Naive thymus-derived CD4-positive, alpha-beta T cell (primary cell): ENCODE measurements at regions not wholly inside any gene's neighbourhood (a gene's known extent, or its start where the extent isn't known, plus 50 kb on each side); places are given as distances from the start of the nearest gene placed in this dataset.
"Not testable (repeated sequence)": the region's sequence is repeated elsewhere in the genome, so short reads cannot be mapped to it uniquely, and the experiment has no call there.

Source experiments
- ATAC-seq: fragments of 150-1000 bp; cut with Tn5 transposase; 2 replicates; pipeline ENCODE4 v1.10.0; 2021; ENCODE audit warnings: mild to moderate bottlenecking, moderate library complexity
- CTCF ChIA-PET: fragments of 350-600 bp; sonication (Branson Sonifier 250); formaldehyde crosslinking; loops from one replicate; lab custom pipeline; 2021; ENCODE audit warnings: antibody characterized with exemption; lab: Charles Lee
- POLR2A ChIA-PET: fragments of 350-600 bp; sonication (Branson Sonifier 250); formaldehyde crosslinking; loops from one replicate; lab custom pipeline; 2021; ENCODE audit warnings: antibody characterized with exemption, inconsistent platforms; lab: Charles Lee
- DNase-seq, 9 donors: peaks; one replicate each; pipeline versions ENCODE4 v3.0.0 to v3.0.0-alpha.2; 2020 to 2022; ENCODE audit warnings: mixed read lengths in 1 of 9
- H3K27ac ChIP-seq: one replicate; pipeline ENCODE4 v1.7.0; 2013; ENCODE audit warnings: mild to moderate bottlenecking, low read depth, low read length, moderate library complexity
- H3K27me3 ChIP-seq, 2 donors: one replicate each; pipeline ENCODE4 v1.7.0; 2013; ENCODE audit warnings: low read length in 2 of 2, mild to moderate bottlenecking in 2 of 2, moderate library complexity in 2 of 2; ENCODE audit not compliant: control insufficient read depth in 2 of 2, insufficient read depth in 2 of 2
- H3K36me3 ChIP-seq, 3 experiments: 1 replicate in 2 of 3; 2 replicates in 1 of 3; pipeline ENCODE4 v1.7.0; 2013; ENCODE audit warnings: low read length in 3 of 3, mild to moderate bottlenecking in 3 of 3, moderate library complexity in 1 of 3; ENCODE audit not compliant: insufficient read depth in 3 of 3, control insufficient read depth in 2 of 3
- H3K4me1 ChIP-seq, 2 donors: one replicate each; pipeline ENCODE4 v1.7.0; 2013; ENCODE audit warnings: low read length in 2 of 2, mild to moderate bottlenecking in 2 of 2, moderate library complexity in 1 of 2; ENCODE audit not compliant: control insufficient read depth in 2 of 2, insufficient read depth in 2 of 2
- H3K4me3 ChIP-seq: 2 replicates; pipeline ENCODE4 v1.7.0; 2013; ENCODE audit warnings: mild to moderate bottlenecking, low read length
- H3K9me3 ChIP-seq, 3 experiments: 1 replicate in 2 of 3; 2 replicates in 1 of 3; pipeline ENCODE4 v1.7.0; 2013; ENCODE audit warnings: low read length in 3 of 3; ENCODE audit not compliant: control insufficient read depth in 2 of 3
- H3K27ac Mint-ChIP-seq, 9 donors: one replicate each; pipeline ENCODE4 v1.8.0; 2020 to 2022; ENCODE audit warnings: mixed read lengths in 9 of 9, mild to moderate bottlenecking in 8 of 9, moderate library complexity in 5 of 9, inconsistent platforms in 2 of 9
- H3K27me3 Mint-ChIP-seq, 5 donors: one replicate each; pipeline ENCODE4 v1.8.0; 2021 to 2022; ENCODE audit warnings: mixed read lengths in 5 of 5, mild to moderate bottlenecking in 1 of 5
- H3K36me3 Mint-ChIP-seq, 5 donors: one replicate each; pipeline ENCODE4 v1.8.0; 2020 to 2022; ENCODE audit warnings: mixed read lengths in 5 of 5, mild to moderate bottlenecking in 3 of 5, inconsistent platforms in 1 of 5
- H3K4me1 Mint-ChIP-seq, 7 donors: one replicate each; pipeline ENCODE4 v1.8.0; 2020 to 2022; ENCODE audit warnings: mixed read lengths in 7 of 7, mild to moderate bottlenecking in 3 of 7, inconsistent platforms in 1 of 7
- H3K4me3 Mint-ChIP-seq, 10 donors: one replicate each; pipeline ENCODE4 v1.8.0; 2020 to 2022; ENCODE audit warnings: mild to moderate bottlenecking in 10 of 10, mixed read lengths in 10 of 10, moderate library complexity in 6 of 10, inconsistent platforms in 2 of 10
- H3K9me3 Mint-ChIP-seq, 11 donors: one replicate each; pipeline ENCODE4 v1.8.0; 2020 to 2022; ENCODE audit warnings: mixed read lengths in 11 of 11, mild to moderate bottlenecking in 4 of 11, inconsistent platforms in 1 of 11, moderate library complexity in 1 of 11
- intact Hi-C, 2 donors: fragments of 100-400 bp; cut with micrococcal nuclease; formaldehyde crosslinking; loops; one replicate each; pipeline ENCODE4 v1.15.1; 2023

- POLR2A ChIA-PET, result interaction anchor here (0.6 kb wide), 1 partner anchor 117 kb away, joined by 3 read pairs; no protein-coding TSS in a partner anchor
- intact Hi-C loops, result loop anchor here in 1 of 2 donors (10.0 kb wide), 1 partner anchor 115 kb away; no protein-coding TSS in a partner anchor
- DNase-seq, result peak in 2 of 9 donors; percentile 31 to 40
Observed at GRCh38 chr14:106419376-106419965, 893.1 kb downstream of the TMEM121 start.

GRCh38 chr14:106421431-106422033 lies 895.1 kb downstream of the TMEM121 start:
- H3K27ac ChIP-seq, H3K4me3 ChIP-seq, H3K9me3 ChIP-seq, H3K36me3 ChIP-seq, H3K4me3 Mint-ChIP-seq, H3K9me3 Mint-ChIP-seq, H3K4me1 ChIP-seq, POLR2A ChIA-PET, H3K27me3 ChIP-seq, H3K36me3 Mint-ChIP-seq, intact Hi-C loops: not testable (repeated sequence)
- DNase-seq (peak; percentile 58 to 81 (median 70)), ATAC-seq (peak; percentile 88)
- peak overlapping the region in 1 of 9 donors; percentile 45 for H3K27ac Mint-ChIP-seq
- CTCF ChIA-PET, result interaction anchor here (0.6 to 2.3 kb wide), 12 partner anchors 8 to 162 kb away, joined by 3 to 12 read pairs (median 3); no protein-coding TSS in a partner anchor
- H3K27me3 Mint-ChIP-seq, result peaks cover 4 to 59% (median 25%) of the 10 kb centered on the region in 5 donors
- H3K4me1 Mint-ChIP-seq, result peaks cover 0 to 13% (median 11%) of the 10 kb centered on the region in 7 donors

More at GRCh38 chr14:106419376-106419965, 893.1 kb downstream of the TMEM121 start:
- ATAC-seq, result no peak
- no peak overlapping the region for H3K4me3 ChIP-seq
- Mint-ChIP-seq H3K9me3 (peaks cover 0 to 2% (median 0%) of the 10 kb centered on the region in 11 donors), H3K36me3 (no peaks in the 10 kb centered on the region), H3K27me3 (peaks cover 4 to 56% (median 25%) of the 10 kb centered on the region in 5 donors), H3K4me1 (peaks cover 0 to 13% (median 11%) of the 10 kb centered on the region in 7 donors), H3K4me3 (no peak overlapping the region), H3K27ac (peak overlapping the region in 3 of 9 donors; percentile 6 to 81 (median 65))
- H3K9me3 ChIP-seq, result no peaks in the 10 kb centered on the region
- no peaks in the 10 kb centered on the region for H3K36me3 ChIP-seq
- no peaks in the 10 kb centered on the region for H3K27me3 ChIP-seq
- no peaks in the 10 kb centered on the region for H3K4me1 ChIP-seq
- no peak overlapping the region for H3K27ac ChIP-seq
- CTCF ChIA-PET, result interaction anchor here (0.7 to 2.3 kb wide), 6 partner anchors 8 to 162 kb away, joined by 3 to 12 read pairs (median 3); no protein-coding TSS in a partner anchor

- H3K4me3 Mint-ChIP-seq, result no peak overlapping the region
- intact Hi-C loops, result no loop called here
- ChIA-PET POLR2A (no interaction called here), CTCF (interaction anchor here (0.6 to 2.3 kb wide), 6 partner anchors 9 to 162 kb away, joined by 3 to 12 read pairs (median 3); no protein-coding TSS in a partner anchor)
- peaks cover 0 to 13% (median 11%) of the 10 kb centered on the region in 7 donors for H3K4me1 Mint-ChIP-seq
- no peaks in the 10 kb centered on the region for H3K4me1 ChIP-seq
- H3K36me3 ChIP-seq, result no peaks in the 10 kb centered on the region
- no peak overlapping the region for H3K27ac Mint-ChIP-seq
- H3K36me3 Mint-ChIP-seq, result no peaks in the 10 kb centered on the region
- H3K9me3 ChIP-seq, result no peaks in the 10 kb centered on the region
- no peak overlapping the region for H3K4me3 ChIP-seq
- H3K9me3 Mint-ChIP-seq, result peaks cover 0 to under 1% (median 0%) of the 10 kb centered on the region in 11 donors
- peaks cover 4 to 62% (median 28%) of the 10 kb centered on the region in 5 donors for H3K27me3 Mint-ChIP-seq
- no peak overlapping the region for H3K27ac ChIP-seq
- DNase-seq (no peak), ATAC-seq (no peak)
- no peaks in the 10 kb centered on the region for H3K27me3 ChIP-seq
Observed at GRCh38 chr14:106422066-106422465, 895.7 kb downstream of the TMEM121 start.

- H3K27ac ChIP-seq, H3K36me3 ChIP-seq, H3K9me3 Mint-ChIP-seq, H3K4me1 Mint-ChIP-seq, H3K36me3 Mint-ChIP-seq, H3K9me3 ChIP-seq, H3K27me3 ChIP-seq, H3K4me3 ChIP-seq, H3K4me1 ChIP-seq, H3K27ac Mint-ChIP-seq, ATAC-seq, H3K4me3 Mint-ChIP-seq, intact Hi-C loops, DNase-seq, POLR2A ChIA-PET: not testable (repeated sequence)
- H3K27me3 Mint-ChIP-seq, result peaks cover 4 to 47% (median 26%) of the 10 kb centered on the region in 5 donors
- CTCF ChIA-PET, result interaction anchor here (0.8 kb wide), 1 partner anchor 111 kb away, joined by 3 read pairs; no protein-coding TSS in a partner anchor
Observed at GRCh38 chr14:106425150-106425549, 898.8 kb downstream of the TMEM121 start.

- Mint-ChIP-seq H3K27me3 (peaks cover 6 to 62% (median 17%) of the 10 kb centered on the region in 5 donors), H3K4me1 (peaks cover 0 to 12% (median 8%) of the 10 kb centered on the region in 7 donors), H3K27ac (no peak overlapping the region), H3K4me3 (peak overlapping the region in 1 of 10 donors; percentile 3), H3K36me3 (no peaks in the 10 kb centered on the region), H3K9me3 (peaks cover 0 to 3% (median 0%) of the 10 kb centered on the region in 11 donors)
- Histone ChIP-seq H3K4me3 (no peak overlapping the region), H3K36me3 (no peaks in the 10 kb centered on the region), H3K27ac (no peak overlapping the region), H3K9me3 (no peaks in the 10 kb centered on the region), H3K4me1 (no peaks in the 10 kb centered on the region), H3K27me3 (no peaks in the 10 kb centered on the region)
- CTCF ChIA-PET, result interaction anchor here (0.6 to 1.6 kb wide), 10 partner anchors 15 to 122 kb away, joined by 3 to 6 read pairs (median 4); no protein-coding TSS in a partner anchor
- DNase-seq (peak in 8 of 9 donors; percentile 24 to 64 (median 50)), ATAC-seq (no peak)
- intact Hi-C loops, result no loop called here
- POLR2A ChIA-PET, result no interaction called here
Observed at GRCh38 chr14:106436310-106436905, 910.0 kb downstream of the TMEM121 start.

GRCh38 chr14:106442857-106443256 lies 916.5 kb downstream of the TMEM121 start:
- Mint-ChIP-seq H3K4me1 (peaks cover 0 to 7% (median 0%) of the 10 kb centered on the region in 7 donors), H3K9me3 (peaks cover 0 to 3% (median 0%) of the 10 kb centered on the region in 11 donors), H3K27ac (no peak overlapping the region), H3K27me3 (peaks cover 6 to 53% (median 22%) of the 10 kb centered on the region in 5 donors), H3K4me3 (peak overlapping the region in 3 of 10 donors; percentile 7 to 33 (median 8)), H3K36me3 (no peaks in the 10 kb centered on the region)
- no peaks in the 10 kb centered on the region for H3K36me3 ChIP-seq
- DNase-seq (peak in 8 of 9 donors; percentile 16 to 59 (median 40)), ATAC-seq (peak; percentile 84)
- H3K27me3 ChIP-seq, result no peaks in the 10 kb centered on the region
- H3K9me3 ChIP-seq, result no peaks in the 10 kb centered on the region
- H3K4me1 ChIP-seq, result no peaks in the 10 kb centered on the region
- no peak overlapping the region for H3K27ac ChIP-seq
- ChIA-PET POLR2A (no interaction called here), CTCF (interaction anchor here (0.8 to 1.1 kb wide), 3 partner anchors 11 to 25 kb away, joined by 3 to 4 read pairs (median 3); no protein-coding TSS in a partner anchor)
- no peak overlapping the region for H3K4me3 ChIP-seq
- intact Hi-C loops, result loop anchor here in 1 of 2 donors (2.0 kb wide), 1 partner anchor 76 kb away; no protein-coding TSS in a partner anchor
